ENCODE measurements at regions not wholly inside any gene's neighbourhood (a gene's known extent, or its start where the extent isn't known, plus 50 kb on each side); places are given as distances from the start of the nearest gene placed in this dataset.

DNA sequence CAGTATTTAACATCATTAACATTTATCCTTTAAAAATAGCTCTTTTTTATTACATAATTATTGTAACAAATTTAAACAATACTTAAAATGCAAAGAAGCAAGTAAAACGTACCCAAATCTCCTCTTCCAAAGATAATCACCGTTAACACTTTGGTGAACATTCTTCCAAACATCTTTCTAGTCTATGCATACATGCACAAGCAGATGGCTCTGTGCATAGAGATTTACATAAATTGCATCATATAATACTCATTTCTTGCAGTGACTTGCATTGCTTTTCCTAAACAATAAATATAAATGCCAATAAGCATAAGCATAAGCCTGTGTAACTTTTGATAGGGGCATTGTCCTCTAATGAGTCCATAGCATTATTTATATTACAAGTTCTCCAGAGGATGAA is 89.4 kb upstream of the PALS2 start:
- H3K27me3 ChIP-seq (replicated peaks; ENCODE audit: control insufficient read depth, insufficient read depth, low read length), result no peaks in the 10 kb centered on the region; the same call in 1 of the 2 replicates
- TF ChIP-seq, protein P1, sequence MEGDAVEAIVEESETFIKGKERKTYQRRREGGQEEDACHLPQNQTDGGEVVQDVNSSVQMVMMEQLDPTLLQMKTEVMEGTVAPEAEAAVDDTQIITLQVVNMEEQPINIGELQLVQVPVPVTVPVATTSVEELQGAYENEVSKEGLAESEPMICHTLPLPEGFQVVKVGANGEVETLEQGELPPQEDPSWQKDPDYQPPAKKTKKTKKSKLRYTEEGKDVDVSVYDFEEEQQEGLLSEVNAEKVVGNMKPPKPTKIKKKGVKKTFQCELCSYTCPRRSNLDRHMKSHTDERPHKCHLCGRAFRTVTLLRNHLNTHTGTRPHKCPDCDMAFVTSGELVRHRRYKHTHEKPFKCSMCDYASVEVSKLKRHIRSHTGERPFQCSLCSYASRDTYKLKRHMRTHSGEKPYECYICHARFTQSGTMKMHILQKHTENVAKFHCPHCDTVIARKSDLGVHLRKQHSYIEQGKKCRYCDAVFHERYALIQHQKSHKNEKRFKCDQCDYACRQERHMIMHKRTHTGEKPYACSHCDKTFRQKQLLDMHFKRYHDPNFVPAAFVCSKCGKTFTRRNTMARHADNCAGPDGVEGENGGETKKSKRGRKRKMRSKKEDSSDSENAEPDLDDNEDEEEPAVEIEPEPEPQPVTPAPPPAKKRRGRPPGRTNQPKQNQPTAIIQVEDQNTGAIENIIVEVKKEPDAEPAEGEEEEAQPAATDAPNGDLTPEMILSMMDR (IDR thresholded peaks at IDR 0.05; ENCODE audit: insufficient read depth, low read length, poor library complexity, severe bottlenecking), result no peak
- H3K4me3 ChIP-seq (replicated peaks; ENCODE audit: low read depth, low read length), result no peak overlapping the region
- DNase-seq (ENCODE audit: extremely low read depth, insufficient read length), result no peak
- H3K36me3 ChIP-seq (ENCODE audit: control insufficient read depth, insufficient read depth, low read length), result no peaks in the 10 kb centered on the region

DNA sequence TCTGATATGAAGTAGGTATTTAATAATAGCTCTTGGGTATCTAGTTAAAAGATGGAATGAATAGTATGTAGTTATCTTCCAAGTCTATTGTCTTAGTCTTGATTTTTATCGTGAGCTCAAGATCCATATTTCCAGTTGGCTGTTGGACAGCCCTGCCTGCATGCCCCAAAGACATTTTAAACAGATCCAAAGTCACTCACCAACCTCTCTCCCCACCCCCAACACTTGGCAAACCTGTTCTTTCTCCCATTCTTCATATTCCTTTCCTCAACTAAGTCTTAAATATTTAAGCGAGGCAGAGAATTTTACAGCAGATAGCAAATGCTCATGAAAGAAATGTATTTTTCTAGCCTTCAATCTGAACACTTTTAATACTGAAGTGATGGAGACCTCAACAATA is 80.7 kb upstream of the PALS2 start:
- no peak for DNase-seq (ENCODE audit: extremely low read depth, insufficient read length)
- TF ChIP-seq, protein P1 (IDR thresholded peaks at IDR 0.05; ENCODE audit: insufficient read depth, low read length, poor library complexity, severe bottlenecking), result no peak
- no peaks in the 10 kb centered on the region for H3K27me3 ChIP-seq (replicated peaks; ENCODE audit: control insufficient read depth, insufficient read depth, low read length)
- no peaks in the 10 kb centered on the region for H3K36me3 ChIP-seq (ENCODE audit: control insufficient read depth, insufficient read depth, low read length)
- H3K4me3 ChIP-seq (replicated peaks; ENCODE audit: low read depth, low read length), result no peak overlapping the region

DNA sequence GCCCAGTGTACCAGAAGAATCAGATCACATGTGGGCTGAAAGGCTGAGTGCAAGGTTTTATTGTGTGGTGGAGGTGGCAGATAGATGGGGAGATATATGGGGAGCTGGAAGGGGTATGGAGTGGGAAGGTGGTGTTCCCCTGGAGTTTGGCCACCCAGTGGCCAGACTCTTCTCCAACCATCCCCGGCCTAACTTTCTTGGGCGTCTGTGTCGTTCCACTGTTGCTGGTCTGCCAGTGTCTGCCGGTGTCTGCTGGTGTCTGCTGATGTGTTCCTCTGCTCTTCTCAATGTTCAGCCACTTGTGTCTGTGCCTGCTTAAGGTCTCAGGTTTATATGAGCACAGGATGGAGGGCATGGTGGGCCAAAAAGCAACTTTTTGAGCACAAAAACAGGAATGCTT is 78.4 kb upstream of the PALS2 start:
- no peaks in the 10 kb centered on the region for H3K36me3 ChIP-seq (ENCODE audit: control insufficient read depth, insufficient read depth, low read length)
- TF ChIP-seq, protein P1 (IDR thresholded peaks at IDR 0.05; ENCODE audit: insufficient read depth, low read length, poor library complexity, severe bottlenecking), result no peak
- H3K4me3 ChIP-seq (replicated peaks; ENCODE audit: low read depth, low read length), result no peak overlapping the region
- H3K27me3 ChIP-seq (replicated peaks; ENCODE audit: control insufficient read depth, insufficient read depth, low read length), result no peaks in the 10 kb centered on the region
- no peak for DNase-seq (ENCODE audit: extremely low read depth, insufficient read length)

DNA sequence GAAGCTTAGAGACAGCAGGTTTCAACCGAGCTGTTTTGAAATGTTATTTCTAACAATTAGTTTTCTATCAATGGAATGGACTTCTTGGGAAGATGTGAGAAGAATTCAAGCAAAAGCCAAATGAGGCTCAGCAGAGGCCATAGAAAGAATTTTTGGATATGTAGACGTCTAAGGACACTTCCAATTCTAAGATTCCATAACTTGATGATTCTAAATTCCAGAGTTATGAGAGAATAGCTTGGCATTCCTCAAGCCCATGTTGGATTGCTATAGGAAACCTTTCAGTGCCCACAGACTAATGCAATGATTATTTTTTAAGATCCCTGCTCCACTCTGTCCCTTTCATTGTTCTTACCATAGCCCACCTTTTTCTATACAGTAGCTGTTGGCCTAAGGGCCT is 77.2 kb upstream of the PALS2 start:
- Histone ChIP-seq H3K4me3 (replicated peaks; ENCODE audit: low read depth, low read length) (no peak overlapping the region), H3K36me3 (ENCODE audit: control insufficient read depth, insufficient read depth, low read length) (no peaks in the 10 kb centered on the region), H3K27me3 (replicated peaks; ENCODE audit: control insufficient read depth, insufficient read depth, low read length) (no peaks in the 10 kb centered on the region)
- no peak for DNase-seq (ENCODE audit: extremely low read depth, insufficient read length)
- TF ChIP-seq, protein P1 (IDR thresholded peaks at IDR 0.05; ENCODE audit: insufficient read depth, low read length, poor library complexity, severe bottlenecking), result no peak

DNA sequence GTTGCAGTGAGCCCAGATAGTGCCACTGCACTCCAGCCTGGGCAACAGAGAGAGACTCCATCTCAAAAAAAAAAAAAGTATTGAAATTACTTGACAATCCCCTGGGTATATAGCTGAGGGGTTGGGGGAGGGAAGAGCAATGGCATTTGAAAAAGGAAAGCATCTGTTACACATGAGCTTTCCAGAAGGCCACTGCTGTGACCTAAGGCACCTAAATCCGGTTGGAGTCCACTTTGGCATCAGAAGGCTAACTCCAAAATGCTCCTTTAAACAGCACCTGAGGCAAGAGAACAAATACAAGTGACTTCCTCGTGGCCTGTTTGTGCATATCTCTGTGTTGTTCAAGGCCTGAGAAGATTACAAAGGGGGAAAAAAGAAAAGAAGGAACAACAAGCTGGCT is 74.8 kb upstream of the PALS2 start:
- Histone ChIP-seq H3K27me3 (replicated peaks; ENCODE audit: control insufficient read depth, insufficient read depth, low read length) (no peaks in the 10 kb centered on the region), H3K36me3 (ENCODE audit: control insufficient read depth, insufficient read depth, low read length) (no peaks in the 10 kb centered on the region), H3K4me3 (replicated peaks; ENCODE audit: low read depth, low read length) (no peak overlapping the region)
- TF ChIP-seq, protein P1 (IDR thresholded peaks at IDR 0.05; ENCODE audit: insufficient read depth, low read length, poor library complexity, severe bottlenecking), result no peak
- DNase-seq (ENCODE audit: extremely low read depth, insufficient read length), result no peak

DNA sequence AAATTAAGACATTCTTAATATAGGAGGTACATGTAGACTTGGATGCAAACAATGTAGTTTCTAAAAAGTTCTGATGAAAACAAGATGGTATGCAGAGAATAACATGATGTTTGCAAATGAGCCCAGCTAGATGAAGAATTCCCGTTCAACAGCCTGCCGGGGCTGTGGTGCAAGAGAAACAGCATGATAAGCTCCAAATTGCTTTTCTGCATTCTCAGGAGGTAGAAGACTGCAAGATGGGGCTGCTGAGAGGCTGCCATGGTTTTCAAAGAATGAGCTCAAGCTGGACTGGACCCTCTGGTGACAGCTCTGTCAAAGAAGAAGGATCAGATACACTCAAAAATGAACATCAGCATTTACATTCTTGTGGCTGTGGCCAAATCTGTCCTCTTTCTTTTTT is 73.4 kb upstream of the PALS2 start:
- TF ChIP-seq, protein P1 (IDR thresholded peaks at IDR 0.05; ENCODE audit: insufficient read depth, low read length, poor library complexity, severe bottlenecking), result no peak
- H3K36me3 ChIP-seq (ENCODE audit: control insufficient read depth, insufficient read depth, low read length), result no peaks in the 10 kb centered on the region

More for the DNA sequence above, 73.4 kb upstream of the PALS2 start:
- Histone ChIP-seq H3K4me3 (replicated peaks; ENCODE audit: low read depth, low read length) (no peak overlapping the region), H3K27me3 (replicated peaks; ENCODE audit: control insufficient read depth, insufficient read depth, low read length) (no peaks in the 10 kb centered on the region)
- no peak for DNase-seq (ENCODE audit: extremely low read depth, insufficient read length)

All from GM06990 (cell line).